ENCODE measurements at regions not wholly inside any gene's neighbourhood (a gene's known extent, or its start where the extent isn't known, plus 50 kb on each side); places are given as distances from the start of the nearest gene placed in this dataset.
"Not testable (repeated sequence)": the region's sequence is repeated elsewhere in the genome, so short reads cannot be mapped to it uniquely, and the experiment has no call there.

GRCh38 chr4:124090021-124090420 is 622.5 kb downstream of the ANKRD50 start:
- DNase-seq = no peak

GRCh38 chr4:124092101-124092500 is 620.4 kb downstream of the ANKRD50 start:
- DNase-seq = no peak

GRCh38 chr4:124092541-124092984 is 620.0 kb downstream of the ANKRD50 start:
- no peak for DNase-seq

GRCh38 chr4:124095621-124096020 is 616.9 kb downstream of the ANKRD50 start:
- no peak for DNase-seq

GRCh38 chr4:124096290-124096689 is 616.2 kb downstream of the ANKRD50 start:
- no peak for DNase-seq

GRCh38 chr4:124097447-124097846 is 615.1 kb downstream of the ANKRD50 start:
- DNase-seq = no peak

GRCh38 chr4:124104101-124104500 is 608.4 kb downstream of the ANKRD50 start:
- no peak for DNase-seq

GRCh38 chr4:124104628-124105027 is 607.9 kb downstream of the ANKRD50 start:
- DNase-seq = no peak

- no peak for DNase-seq
These were observed 607.3 kb downstream of the ANKRD50 start for GRCh38 chr4:124105212-124105611.

- DNase-seq = no peak
These were observed 601.1 kb downstream of the ANKRD50 start for GRCh38 chr4:124111411-124111810.

GRCh38 chr4:124111922-124112321 is 600.6 kb downstream of the ANKRD50 start:
- DNase-seq = peak in 2 of 56 donors; percentile 1 to 6

- no peak for DNase-seq
These were observed 594.5 kb downstream of the ANKRD50 start for GRCh38 chr4:124118061-124118460.

GRCh38 chr4:124121461-124121971 is 591.0 kb downstream of the ANKRD50 start:
- no peak for DNase-seq

- DNase-seq = no peak
These were observed 589.4 kb downstream of the ANKRD50 start for GRCh38 chr4:124123181-124123580.

GRCh38 chr4:124123721-124124120 is 588.8 kb downstream of the ANKRD50 start:
- no peak for DNase-seq

- not testable (repeated sequence) for DNase-seq
These were observed 581.2 kb downstream of the ANKRD50 start for GRCh38 chr4:124131324-124131723.

GRCh38 chr4:124132161-124132560 is 580.4 kb downstream of the ANKRD50 start:
- no peak for DNase-seq

- DNase-seq = no peak
These were observed 578.8 kb downstream of the ANKRD50 start for GRCh38 chr4:124133753-124134152.

- DNase-seq = no peak
These were observed 577.1 kb downstream of the ANKRD50 start for GRCh38 chr4:124135409-124135813.

GRCh38 chr4:124139044-124139443 is 573.5 kb downstream of the ANKRD50 start:
- DNase-seq = no peak

- DNase-seq = no peak
These were observed 568.9 kb downstream of the ANKRD50 start for GRCh38 chr4:124143632-124144031.

- no peak for DNase-seq
These were observed 568.3 kb downstream of the ANKRD50 start for GRCh38 chr4:124144238-124144654.

- DNase-seq = no peak
These were observed 566.5 kb downstream of the ANKRD50 start for GRCh38 chr4:124146068-124146467.

GRCh38 chr4:124151031-124151430 is 561.5 kb downstream of the ANKRD50 start:
- no peak for DNase-seq
